Non-pigmented ciliary epithelial cell (primary cell): ENCODE measurements at regions not wholly inside any gene's neighbourhood (a gene's known extent, or its start where the extent isn't known, plus 50 kb on each side); places are given as distances from the start of the nearest gene placed in this dataset.

Source experiments
- DNase-seq: peaks from one replicate; pipeline ENCODE4 v3.0.0-alpha.2; 2010; ENCODE audit warnings: low read depth

DNA sequence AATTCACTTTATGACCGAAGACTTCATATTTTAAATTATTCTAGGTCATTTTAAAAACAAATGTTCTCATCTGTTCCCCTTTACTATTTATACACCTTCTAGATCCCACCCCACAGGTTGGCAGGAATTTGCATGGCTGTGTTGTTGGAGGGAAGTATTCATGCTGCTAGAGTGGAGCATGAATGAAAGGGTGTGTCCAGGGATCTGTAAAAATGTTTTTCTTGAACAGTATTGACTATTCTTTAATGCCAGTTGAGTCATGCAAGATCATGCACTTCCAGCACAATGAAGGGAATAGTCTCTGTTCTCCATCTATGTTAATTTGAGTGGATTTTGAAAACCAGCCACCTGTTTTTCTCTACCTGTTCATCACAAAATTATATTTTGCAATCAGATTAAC lies 52.0 kb upstream of the COL3A1 start:
- no peak for DNase-seq
